HTR-8/SVneo (cell line): ENCODE measurements at regions not wholly inside any gene's neighbourhood (a gene's known extent, or its start where the extent isn't known, plus 50 kb on each side); places are given as distances from the start of the nearest gene placed in this dataset.
A peak's percentile ranks its signal among the peaks of the same experiment; 100 is the strongest.

Source experiments
- DNase-seq: peaks from one replicate; pipeline ENCODE4 v3.0.0; 2011; ENCODE audit warnings: low spot score, mixed read lengths; ENCODE audit not compliant: insufficient read length
- FAIRE-seq: peaks from 2 replicates; lab custom pipeline; 2011; peaks lifted over from hg19 to GRCh38; lab: Jason Lieb, UNC

- FAIRE-seq (no peak), DNase-seq (no peak)
Measured at GRCh38 chr11:15610881-15611280, 496.2 kb downstream of the INSC start.

DNA sequence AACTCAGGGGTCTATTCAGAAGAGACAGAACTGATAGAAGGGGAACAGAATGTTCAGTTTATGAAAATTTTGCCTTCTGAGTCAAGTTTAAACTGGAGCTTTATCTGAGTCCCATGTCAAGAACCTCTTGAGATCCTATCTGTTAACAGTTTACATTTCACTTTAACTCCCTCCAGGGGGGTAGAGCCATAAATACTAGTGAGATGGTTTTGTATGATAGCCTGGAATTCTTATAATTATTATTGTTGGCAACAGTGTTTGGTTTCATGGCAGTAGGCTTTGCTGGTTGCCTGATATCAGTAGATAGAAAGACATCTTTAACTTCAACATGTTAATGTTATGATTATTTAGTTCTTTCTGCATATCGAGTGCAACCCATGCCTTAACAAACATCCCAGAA, 498.5 kb downstream of the INSC start:
- DNase-seq (no peak), FAIRE-seq (no peak)

DNA sequence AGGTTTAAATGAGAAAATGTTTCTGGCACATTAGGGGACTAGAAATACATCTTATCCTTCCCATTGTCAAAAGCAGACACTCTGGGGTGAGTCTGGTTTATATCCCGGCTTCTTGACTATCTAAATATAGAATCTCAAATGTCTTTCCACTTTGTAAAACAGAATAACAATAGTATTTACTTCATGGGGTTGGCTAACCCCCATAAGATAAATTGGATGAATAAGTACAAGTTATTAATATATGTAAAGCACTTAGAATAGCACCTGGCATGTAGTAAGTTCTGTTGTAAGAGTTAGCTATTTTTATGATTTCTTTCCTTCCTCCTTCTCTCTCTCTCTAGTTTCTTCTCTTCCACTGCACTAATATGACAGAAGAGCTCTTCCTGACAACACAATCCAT, 499.1 kb downstream of the INSC start:
- FAIRE-seq (no peak), DNase-seq (no peak)

GRCh38 chr11:15615398-15616096, 500.8 kb downstream of the INSC start:
- DNase-seq, result no peak
- no peak for FAIRE-seq

GRCh38 chr11:15616130-15617105, 501.7 kb downstream of the INSC start:
- no peak for FAIRE-seq
- DNase-seq, result no peak

GRCh38 chr11:15617126-15617525, 502.4 kb downstream of the INSC start:
- FAIRE-seq, result no peak
- no peak for DNase-seq

DNA sequence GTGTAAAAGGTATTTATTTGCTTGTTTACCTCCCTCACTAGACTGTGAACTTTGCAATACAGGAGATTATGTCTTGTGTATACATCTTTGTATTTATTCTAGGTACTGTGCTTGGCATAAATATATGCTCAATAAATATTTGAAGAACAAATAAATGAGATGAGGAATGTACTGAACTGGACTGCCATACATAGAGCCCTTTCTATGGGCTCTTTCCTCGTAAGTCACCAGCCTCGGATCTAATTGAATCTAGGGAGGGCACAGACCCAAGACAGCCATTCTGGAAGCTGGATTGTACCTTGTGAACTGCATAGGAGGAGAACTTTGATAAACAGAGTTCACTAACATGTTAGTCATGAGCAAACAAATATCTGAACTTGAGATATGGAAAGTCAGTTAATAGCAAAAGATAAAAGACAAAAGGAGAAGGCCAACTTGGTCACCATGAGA, 503.9 kb downstream of the INSC start:
- DNase-seq (no peak), FAIRE-seq (no peak)

- FAIRE-seq (no peak), DNase-seq (no peak)
Measured at GRCh38 chr11:15621565-15621964, 506.8 kb downstream of the INSC start.

GRCh38 chr11:15622231-15622890, 507.6 kb downstream of the INSC start:
- FAIRE-seq (no peak), DNase-seq (no peak)

GRCh38 chr11:15624701-15625100, 510.0 kb downstream of the INSC start:
- FAIRE-seq, result no peak
- no peak for DNase-seq

- FAIRE-seq (no peak), DNase-seq (no peak)
Measured at GRCh38 chr11:15625691-15626090, 511.0 kb downstream of the INSC start.

DNA sequence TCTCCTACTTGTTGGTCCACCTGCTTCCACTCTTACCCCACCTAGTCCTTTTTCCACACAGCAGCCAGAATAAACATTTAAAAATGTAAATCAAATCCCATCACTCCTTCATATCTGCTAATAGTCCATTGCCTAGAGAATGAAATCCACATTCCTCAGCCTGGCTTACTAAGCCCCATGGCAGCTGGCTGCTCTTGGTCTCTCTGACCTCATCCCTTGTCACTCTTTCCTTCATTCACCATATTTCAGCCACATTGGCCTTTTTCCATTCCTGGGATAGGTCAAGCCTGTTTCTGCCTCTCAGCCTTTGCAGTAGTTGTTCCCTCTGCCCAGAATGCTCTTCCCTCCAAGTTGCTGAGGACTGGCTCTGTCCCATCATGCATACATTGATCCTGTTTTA, 512.8 kb downstream of the INSC start:
- DNase-seq, result peak; percentile 8
- FAIRE-seq, result no peak

- FAIRE-seq (no peak), DNase-seq (no peak)
Measured at GRCh38 chr11:15629690-15630321, 515.1 kb downstream of the INSC start.

DNA sequence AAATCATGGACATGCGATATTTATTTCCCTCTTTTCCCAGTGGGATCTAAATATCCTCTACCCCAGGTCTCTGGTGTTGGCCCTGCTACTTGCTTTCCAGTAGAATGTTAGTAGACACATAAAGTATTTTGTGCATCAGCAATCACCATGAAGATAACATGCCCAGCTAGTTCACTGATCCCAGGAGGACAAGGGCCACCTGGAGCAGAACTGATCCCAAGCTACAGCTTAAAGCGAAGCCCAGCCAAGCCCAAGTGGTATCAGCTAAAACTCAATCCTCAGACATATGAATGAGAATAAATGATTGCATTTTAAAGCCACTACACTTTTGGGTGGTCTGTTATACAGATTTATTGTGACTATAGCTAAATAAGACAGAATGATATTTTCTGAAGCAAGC, 516.2 kb downstream of the INSC start:
- FAIRE-seq (no peak), DNase-seq (no peak)

- DNase-seq, result no peak
- FAIRE-seq, result no peak
Measured at GRCh38 chr11:15635521-15635920, 520.8 kb downstream of the INSC start.

DNA sequence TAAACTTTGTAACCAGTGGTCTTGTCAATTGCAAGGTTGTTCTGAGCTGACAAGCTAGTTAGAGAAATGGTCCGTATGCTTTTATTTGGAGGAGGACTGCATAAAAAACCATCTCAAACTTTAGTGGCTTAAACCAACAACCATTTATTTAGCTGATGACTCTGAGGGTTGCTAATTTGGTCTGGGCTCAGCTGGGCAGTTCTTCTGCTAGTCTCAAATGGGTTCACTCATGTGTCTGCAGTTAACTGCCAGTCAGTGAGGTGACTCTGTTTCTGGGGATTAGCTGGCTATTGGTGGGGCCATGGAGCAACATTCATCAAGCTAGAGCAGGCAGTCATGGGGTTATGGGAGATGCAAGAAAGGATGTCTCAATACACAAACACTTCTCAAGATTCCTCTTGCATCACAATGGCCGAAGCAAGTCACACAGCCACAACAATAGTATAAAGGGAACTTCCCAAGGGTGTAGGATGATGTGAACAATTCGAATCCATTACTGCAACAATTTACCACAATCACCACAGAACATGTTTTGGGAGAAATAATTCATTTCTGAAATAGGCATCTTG, 521.9 kb downstream of the INSC start:
- FAIRE-seq (no peak), DNase-seq (no peak)

GRCh38 chr11:15638386-15638787, 523.7 kb downstream of the INSC start:
- FAIRE-seq (no peak), DNase-seq (no peak)

- DNase-seq (no peak), FAIRE-seq (no peak)
Measured at GRCh38 chr11:15640318-15640717, 525.6 kb downstream of the INSC start.

- no peak for DNase-seq
- no peak for FAIRE-seq
Measured at GRCh38 chr11:15641271-15642045, 526.7 kb downstream of the INSC start.
